HEK293T (cell line): ENCODE measurements at regions not wholly inside any gene's neighbourhood (a gene's known extent, or its start where the extent isn't known, plus 50 kb on each side); places are given as distances from the start of the nearest gene placed in this dataset.

Source experiments
- ELF4 ChIP-seq: fragments of 450-650 bp; IDR thresholded peaks from 2 replicates; pipeline ENCODE4 v1.6.1; 2017; ENCODE audit warnings: antibody characterized with exemption
- FOXA1 ChIP-seq: fragments of 450-650 bp; IDR thresholded peaks from 2 replicates; pipeline ENCODE4 v1.6.1; 2016; ENCODE audit warnings: mild to moderate bottlenecking
- FOXK2 ChIP-seq: fragments of 450-650 bp; IDR thresholded peaks from 2 replicates; pipeline ENCODE4 v1.6.1; 2016; ENCODE audit warnings: mild to moderate bottlenecking
- FOXM1 ChIP-seq: fragments of 450-650 bp; IDR thresholded peaks from 2 replicates; pipeline ENCODE4 v1.6.1; 2017; ENCODE audit warnings: mild to moderate bottlenecking, borderline replicate concordance
- LEF1 ChIP-seq: fragments of 450-650 bp; IDR thresholded peaks from 2 replicates; pipeline ENCODE4 v1.6.1; 2017; ENCODE audit warnings: mild to moderate bottlenecking, borderline replicate concordance
- SP1 ChIP-seq: fragments of 450-650 bp; IDR thresholded peaks from 2 replicates; pipeline ENCODE4 v1.6.1; 2017
- SUZ12 ChIP-seq: fragments of 450-650 bp; IDR thresholded peaks from 2 replicates; pipeline ENCODE4 v1.6.1; 2016; ENCODE audit warnings: mild to moderate bottlenecking

DNA sequence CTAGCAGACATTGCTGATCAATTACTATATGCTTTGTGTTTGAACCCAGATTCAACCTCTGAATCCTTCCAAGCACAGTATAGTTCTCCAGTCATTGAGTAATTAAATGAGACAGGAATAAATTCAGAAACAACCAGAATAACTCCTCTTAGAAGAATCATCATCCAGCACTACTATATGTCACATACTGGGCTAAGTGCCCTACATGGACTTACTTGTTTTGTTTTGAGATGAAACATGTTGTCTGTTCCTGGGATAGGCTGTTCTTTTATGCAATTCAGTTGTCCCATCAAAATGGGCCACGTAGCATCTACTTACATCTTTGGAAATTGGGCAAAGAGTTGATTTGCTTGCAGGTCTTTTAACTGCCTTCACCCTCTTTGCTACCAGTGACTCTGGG is 365.5 kb upstream of the SUCLG2 start:
- no peak for TF ChIP-seq FOXA1
- TF ChIP-seq SUZ12 = no peak
- TF ChIP-seq LEF1 = no peak
- TF ChIP-seq SP1 = no peak
- no peak for TF ChIP-seq ELF4
- TF ChIP-seq FOXM1 = no peak
- no peak for TF ChIP-seq FOXK2
